ENCODE measurements at regions not wholly inside any gene's neighbourhood (a gene's known extent, or its start where the extent isn't known, plus 50 kb on each side); places are given as distances from the start of the nearest gene placed in this dataset.
"Not testable (repeated sequence)": the region's sequence is repeated elsewhere in the genome, so short reads cannot be mapped to it uniquely, and the experiment has no call there.

DNA sequence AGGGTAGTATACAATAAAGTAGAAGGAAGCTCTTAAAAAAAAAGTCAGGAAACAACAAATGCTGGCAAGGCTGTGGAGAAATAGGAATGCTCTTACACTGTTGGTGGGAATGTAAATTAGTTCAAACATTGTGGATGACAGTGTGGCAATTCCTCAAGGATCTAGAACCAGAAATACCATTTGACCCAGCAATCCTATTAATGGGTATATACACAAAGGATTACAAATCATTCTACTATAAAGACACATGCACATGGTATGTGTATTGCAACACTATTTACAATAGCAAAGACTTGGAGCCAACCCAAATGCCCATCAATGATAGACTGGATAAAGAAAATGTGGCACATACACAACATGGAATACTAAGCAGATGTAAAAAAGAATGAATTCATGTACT, 444.9 kb upstream of the EPHA5 start:
- not testable (repeated sequence) for DNase-seq (ENCODE audit: low read depth in 4 of 4, low spot score in 3 of 4)

DNA sequence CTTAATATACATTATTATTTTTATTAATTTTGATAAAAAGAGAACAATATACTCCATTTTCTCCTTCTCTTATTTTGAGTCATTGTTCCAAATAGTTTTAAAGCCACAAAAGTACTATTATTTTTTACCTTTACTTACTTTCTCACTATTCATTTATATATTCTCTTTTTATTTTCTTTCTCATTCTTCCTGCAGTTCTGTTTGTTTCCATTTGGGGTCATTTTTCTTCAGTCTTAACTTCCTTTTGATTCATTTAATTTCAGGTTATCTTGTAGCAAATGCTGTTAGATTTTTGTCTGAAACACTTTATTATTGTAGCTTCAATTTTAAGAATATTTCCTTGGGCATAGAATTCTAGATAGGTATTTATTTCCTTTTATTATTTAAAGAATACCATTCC, 438.6 kb upstream of the EPHA5 start:
- no peak for DNase-seq (ENCODE audit: low read depth in 4 of 4, low spot score in 3 of 4)

GRCh38 chr4:66097218-66097617, 426.9 kb upstream of the EPHA5 start:
- DNase-seq (ENCODE audit: low read depth in 4 of 4, low spot score in 3 of 4) = no peak

DNA sequence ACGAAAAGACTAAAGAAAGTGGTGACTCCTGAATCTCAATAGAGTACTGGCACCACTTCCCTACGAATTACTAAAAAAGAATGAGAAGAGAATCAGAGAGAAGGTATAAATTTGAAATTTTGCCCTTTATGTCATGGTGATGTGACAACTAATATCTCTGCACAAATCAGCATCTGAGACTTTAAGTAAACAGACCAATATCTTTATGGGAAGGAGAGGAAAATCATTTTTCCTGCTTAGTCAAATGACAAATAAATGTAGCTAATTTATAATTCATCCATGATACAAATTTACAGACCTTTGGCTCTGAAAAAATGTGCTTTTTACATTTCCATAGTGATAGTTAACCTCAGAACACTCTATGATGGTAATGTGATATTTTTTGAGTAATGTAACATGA, 424.8 kb upstream of the EPHA5 start:
- no peak for DNase-seq (ENCODE audit: low read depth in 4 of 4, low spot score in 3 of 4)

DNA sequence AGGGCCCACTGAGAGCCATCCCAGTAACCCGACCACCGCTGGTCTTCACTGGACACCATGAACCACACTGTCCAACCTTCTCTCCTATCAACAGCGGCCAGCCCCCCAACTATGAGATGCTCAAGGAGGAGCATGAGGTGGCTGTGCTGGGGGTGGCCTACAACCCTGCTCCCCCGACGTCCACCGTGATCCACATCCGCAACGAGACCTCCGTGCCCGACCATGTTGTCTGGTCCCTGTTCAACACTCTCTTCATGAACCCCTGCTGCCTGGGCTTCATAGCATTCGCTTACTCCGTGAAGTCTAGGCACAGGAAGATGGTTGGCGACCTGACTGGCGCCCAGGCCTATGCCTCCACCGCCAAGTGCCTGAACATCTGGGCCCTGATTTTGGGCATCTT, 423.8 kb upstream of the EPHA5 start:
- DNase-seq (ENCODE audit: low read depth in 4 of 4, low spot score in 3 of 4) = no peak

GRCh38 chr4:66091786-66092185, 421.5 kb upstream of the EPHA5 start:
- DNase-seq (ENCODE audit: low read depth in 4 of 4, low spot score in 3 of 4) = no peak

DNA sequence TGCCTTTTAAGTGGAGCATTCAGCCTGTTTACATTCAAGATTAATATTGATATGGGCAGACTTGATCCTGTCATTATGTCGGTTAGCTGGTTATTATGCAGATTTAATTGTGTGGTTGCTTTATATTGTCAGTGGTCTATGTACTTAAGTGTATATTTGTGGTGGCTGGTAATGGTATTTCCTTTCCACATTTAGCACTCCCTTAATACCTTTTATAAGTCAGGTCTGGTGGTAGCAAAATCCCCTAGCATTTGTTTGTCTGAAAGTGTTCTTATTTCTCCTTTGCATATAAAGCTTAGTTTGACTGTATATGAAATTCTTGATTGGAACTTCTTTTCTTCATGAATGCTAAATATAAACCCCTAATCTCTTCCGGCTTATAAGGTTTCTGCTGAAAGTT, 403.7 kb upstream of the EPHA5 start:
- DNase-seq (ENCODE audit: low read depth in 4 of 4, low spot score in 3 of 4) = no peak

DNA sequence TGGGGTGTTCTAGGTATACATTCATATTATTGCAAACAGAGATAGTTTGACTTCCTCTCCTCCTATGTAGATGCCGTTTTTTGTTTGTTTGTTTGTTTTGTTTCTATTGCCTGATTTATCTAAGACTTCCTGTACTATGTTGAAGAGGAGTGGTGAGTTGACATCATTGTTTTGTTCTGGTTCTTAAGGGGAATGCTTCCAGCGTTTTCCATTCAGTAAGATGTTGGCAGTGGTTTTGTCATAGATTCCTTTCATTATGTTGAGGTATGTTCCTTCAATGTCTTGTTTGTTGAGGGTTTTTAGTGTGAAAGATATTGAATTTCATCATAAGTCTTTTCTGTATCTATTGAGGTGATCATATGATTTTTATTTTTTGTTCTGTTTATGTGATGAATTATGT, 401.6 kb upstream of the EPHA5 start:
- no peak for DNase-seq (ENCODE audit: low read depth in 4 of 4, low spot score in 3 of 4)

- no peak for DNase-seq (ENCODE audit: low read depth in 4 of 4, low spot score in 3 of 4)
Observed at GRCh38 chr4:66062921-66063320, 392.6 kb upstream of the EPHA5 start.

GRCh38 chr4:66062044-66062443, 391.8 kb upstream of the EPHA5 start:
- DNase-seq (ENCODE audit: low read depth in 4 of 4, low spot score in 3 of 4) = no peak

GRCh38 chr4:66059556-66059955, 389.3 kb upstream of the EPHA5 start:
- no peak for DNase-seq (ENCODE audit: low read depth in 4 of 4, low spot score in 3 of 4)

GRCh38 chr4:66059136-66059535, 388.8 kb upstream of the EPHA5 start:
- no peak for DNase-seq (ENCODE audit: low read depth in 4 of 4, low spot score in 3 of 4)

DNA sequence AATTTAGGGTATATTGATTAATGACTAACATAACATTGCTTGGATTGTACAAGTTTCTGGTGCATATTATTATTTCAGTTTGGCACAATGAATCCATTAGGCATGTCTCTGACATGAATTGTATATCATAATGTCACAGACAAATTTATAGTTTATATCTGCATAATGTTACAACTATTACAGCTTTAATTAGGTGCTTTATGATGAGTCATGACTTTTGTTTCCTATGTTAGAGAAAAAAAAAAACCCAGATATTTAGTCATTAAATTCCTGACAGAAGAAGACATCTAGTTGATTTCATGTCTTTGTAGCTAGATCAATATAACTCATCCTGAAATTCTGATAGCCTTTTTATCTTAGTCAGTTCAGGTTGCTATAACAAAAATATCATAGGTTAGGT, 385.7 kb upstream of the EPHA5 start:
- DNase-seq (ENCODE audit: low read depth in 4 of 4, low spot score in 3 of 4) = no peak

GRCh38 chr4:66052426-66052825, 382.1 kb upstream of the EPHA5 start:
- DNase-seq (ENCODE audit: low read depth in 4 of 4, low spot score in 3 of 4) = no peak

- no peak for DNase-seq (ENCODE audit: low read depth in 4 of 4, low spot score in 3 of 4)
Observed at GRCh38 chr4:66048861-66049260, 378.6 kb upstream of the EPHA5 start.

GRCh38 chr4:66045913-66046312, 375.6 kb upstream of the EPHA5 start:
- no peak for DNase-seq (ENCODE audit: low read depth in 4 of 4, low spot score in 3 of 4)

DNA sequence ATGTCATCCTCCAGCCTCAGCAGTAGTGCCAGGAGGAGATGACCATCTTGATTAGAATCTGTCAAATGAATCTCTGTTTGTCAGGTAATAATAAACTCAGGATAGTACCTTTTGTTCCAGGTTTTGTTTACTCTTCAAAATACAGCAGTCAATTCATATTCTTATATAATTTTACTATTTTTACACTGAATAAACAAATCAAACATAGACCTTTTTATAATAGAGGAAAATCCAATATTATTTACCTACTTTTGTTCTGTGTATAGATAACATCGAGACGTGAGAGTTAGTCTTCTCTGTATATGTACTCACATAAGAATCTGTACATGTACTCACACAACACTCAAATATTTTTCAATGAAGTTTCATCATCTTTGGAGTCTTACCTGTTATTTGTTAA, 365.4 kb upstream of the EPHA5 start:
- no peak for DNase-seq (ENCODE audit: low read depth in 4 of 4, low spot score in 3 of 4)

DNA sequence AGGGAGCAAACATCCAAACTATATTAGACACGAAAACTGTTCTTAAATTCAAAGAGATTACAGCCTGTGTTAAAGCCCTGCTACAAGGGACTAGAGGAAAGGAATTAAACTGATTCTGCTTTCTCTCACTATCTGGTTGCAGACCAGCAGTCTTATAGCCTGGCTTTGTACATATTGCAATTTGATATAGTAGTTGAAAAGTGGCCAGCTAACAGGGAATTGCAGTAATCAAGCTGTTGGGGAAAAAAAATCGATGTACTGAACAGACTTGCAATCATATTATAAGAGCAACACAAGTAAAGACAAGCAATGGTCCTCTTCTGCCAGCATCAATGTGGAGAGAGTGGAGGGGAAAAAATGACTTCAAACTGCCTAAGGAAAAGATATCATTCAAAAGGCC, 364.4 kb upstream of the EPHA5 start:
- no peak for DNase-seq (ENCODE audit: low read depth in 4 of 4, low spot score in 3 of 4)

DNA sequence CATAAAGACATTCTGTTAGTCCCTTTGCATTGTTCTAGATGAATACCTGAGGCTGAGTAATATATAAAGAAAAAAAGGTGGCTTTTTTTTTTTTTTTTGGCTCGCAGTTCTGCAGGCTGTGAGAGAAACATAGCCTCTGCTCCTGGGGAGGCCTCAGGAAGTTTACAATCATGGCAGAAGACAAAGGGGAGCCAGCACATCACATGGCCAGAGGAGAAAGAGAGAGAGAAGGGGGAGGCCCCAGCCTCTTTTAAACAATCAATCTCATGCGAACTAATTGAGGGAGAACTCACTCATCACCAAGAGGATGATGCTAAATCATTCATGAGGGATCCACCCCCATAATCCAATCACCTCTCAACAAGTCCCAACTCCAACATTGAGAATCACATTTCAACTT, 364.0 kb upstream of the EPHA5 start:
- DNase-seq (ENCODE audit: low read depth in 4 of 4, low spot score in 3 of 4) = no peak

DNA sequence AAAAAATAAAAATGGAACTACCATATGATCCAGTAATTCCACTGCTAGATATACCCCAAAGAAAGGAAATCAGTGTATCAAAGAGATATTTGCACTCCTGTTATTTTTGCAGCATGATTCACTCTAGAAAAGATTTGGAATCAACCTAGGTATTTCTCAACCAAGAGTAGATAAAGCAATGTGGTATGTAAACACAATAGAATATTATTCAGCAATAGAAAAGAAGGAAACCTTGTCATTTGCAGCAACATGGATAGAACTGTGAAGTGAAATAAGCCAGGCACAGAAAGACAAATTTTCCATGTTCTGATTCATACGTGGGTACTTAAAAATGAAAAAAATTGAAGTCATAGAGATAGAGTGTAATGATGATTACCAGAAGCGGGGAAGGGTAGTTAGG, 362.3 kb upstream of the EPHA5 start:
- DNase-seq (ENCODE audit: low read depth in 4 of 4, low spot score in 3 of 4) = no peak

GRCh38 chr4:66028668-66029067, 358.4 kb upstream of the EPHA5 start:
- no peak for DNase-seq (ENCODE audit: low read depth in 4 of 4, low spot score in 3 of 4)

DNA sequence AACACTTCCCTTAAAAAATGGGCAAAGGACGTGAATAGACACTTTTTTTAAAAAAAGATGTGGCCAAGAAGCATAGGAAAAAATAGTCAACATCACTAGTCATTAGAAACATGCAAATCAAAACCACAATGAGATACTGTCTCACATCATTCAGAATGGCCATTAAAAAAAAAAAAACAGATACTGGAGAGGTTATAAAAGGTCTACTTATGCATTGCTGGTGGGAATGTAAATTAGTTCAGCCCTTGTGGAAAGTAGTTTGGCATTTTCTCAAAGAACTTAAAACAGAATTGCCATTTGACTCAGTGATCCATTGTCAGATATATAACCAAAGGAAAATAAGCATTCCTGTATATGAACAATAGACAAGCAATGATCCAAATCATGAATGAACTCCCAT, 352.8 kb upstream of the EPHA5 start:
- no peak for DNase-seq (ENCODE audit: low read depth in 4 of 4, low spot score in 3 of 4)

DNA sequence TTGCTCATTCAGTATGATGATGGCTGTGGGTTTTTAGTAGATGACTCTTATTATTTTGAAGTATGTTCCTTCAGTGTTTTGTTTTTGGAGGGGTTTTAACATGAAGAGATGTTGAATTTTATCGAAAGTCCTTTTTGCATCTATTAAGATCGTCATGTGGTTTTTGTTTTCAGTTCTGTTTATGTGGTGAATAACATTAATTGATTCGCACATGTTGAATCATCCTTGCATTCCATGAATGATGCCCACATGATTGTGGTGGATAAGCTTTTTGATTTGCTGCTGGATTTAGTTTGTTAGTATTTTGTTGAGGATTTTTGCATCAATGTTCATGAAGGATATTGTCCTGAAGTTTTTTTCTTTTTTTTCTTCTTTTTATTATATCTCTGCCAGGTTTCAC, 347.4 kb upstream of the EPHA5 start:
- DNase-seq (ENCODE audit: low read depth in 4 of 4, low spot score in 3 of 4) = no peak

DNA sequence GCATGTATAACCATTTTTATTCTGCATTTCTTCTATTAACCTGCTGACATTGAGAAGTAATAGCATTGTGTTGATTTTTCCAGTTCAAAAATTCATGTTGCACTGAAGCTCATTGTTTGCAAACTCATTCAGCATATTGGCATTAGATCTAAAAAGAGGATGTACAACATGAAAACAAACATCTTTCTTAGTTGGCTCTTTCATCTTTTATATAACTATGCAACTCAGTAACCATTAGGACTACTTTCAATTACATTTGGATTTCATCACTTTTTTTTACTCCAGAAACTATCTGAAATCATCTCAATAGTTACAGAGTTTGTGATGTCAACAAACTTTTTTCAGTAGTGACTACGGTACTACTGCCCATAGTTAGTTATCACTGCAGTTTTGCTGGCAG, 346.0 kb upstream of the EPHA5 start:
- no peak for DNase-seq (ENCODE audit: low read depth in 4 of 4, low spot score in 3 of 4)

Measured in right renal pelvis (tissue), 4 donors.